ENCODE measurements at regions not wholly inside any gene's neighbourhood (a gene's known extent, or its start where the extent isn't known, plus 50 kb on each side); places are given as distances from the start of the nearest gene placed in this dataset.

DNA sequence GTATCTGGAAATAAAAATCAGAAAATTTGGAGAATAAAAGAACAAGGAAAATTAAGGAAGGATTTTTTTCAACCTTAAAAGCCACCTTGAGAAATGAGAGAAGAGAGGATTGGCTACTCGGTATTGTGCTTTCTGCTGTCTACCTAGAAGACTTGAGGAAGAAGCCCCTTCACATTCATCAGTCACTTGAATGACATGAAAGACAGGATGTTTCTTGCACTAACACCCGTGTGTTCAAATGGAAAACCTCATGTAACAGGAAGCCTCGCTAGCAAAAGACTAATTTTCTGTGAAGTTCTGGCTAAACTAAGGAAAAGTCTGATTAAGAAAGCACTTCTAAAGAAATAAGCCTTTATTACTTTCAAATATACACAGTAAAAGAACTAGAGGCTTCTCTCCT is 69.9 kb downstream of the OLIG3 start:
- DNase-seq (no peak), ATAC-seq (no peak)
- no peaks in the 10 kb centered on the region for H3K4me1 ChIP-seq (ENCODE audit: low read depth)
- intact Hi-C loops (cut with DNase I, micrococcal nuclease): no loop called here
- H3K36me3 ChIP-seq (ENCODE audit: low read depth): no peaks in the 10 kb centered on the region
- H3K9me3 ChIP-seq: no peaks in the 10 kb centered on the region
- no peak overlapping the region for H3K4me3 ChIP-seq
- TF ChIP-seq, protein P1, sequence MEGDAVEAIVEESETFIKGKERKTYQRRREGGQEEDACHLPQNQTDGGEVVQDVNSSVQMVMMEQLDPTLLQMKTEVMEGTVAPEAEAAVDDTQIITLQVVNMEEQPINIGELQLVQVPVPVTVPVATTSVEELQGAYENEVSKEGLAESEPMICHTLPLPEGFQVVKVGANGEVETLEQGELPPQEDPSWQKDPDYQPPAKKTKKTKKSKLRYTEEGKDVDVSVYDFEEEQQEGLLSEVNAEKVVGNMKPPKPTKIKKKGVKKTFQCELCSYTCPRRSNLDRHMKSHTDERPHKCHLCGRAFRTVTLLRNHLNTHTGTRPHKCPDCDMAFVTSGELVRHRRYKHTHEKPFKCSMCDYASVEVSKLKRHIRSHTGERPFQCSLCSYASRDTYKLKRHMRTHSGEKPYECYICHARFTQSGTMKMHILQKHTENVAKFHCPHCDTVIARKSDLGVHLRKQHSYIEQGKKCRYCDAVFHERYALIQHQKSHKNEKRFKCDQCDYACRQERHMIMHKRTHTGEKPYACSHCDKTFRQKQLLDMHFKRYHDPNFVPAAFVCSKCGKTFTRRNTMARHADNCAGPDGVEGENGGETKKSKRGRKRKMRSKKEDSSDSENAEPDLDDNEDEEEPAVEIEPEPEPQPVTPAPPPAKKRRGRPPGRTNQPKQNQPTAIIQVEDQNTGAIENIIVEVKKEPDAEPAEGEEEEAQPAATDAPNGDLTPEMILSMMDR (IDR thresholded peaks at IDR 0.05): no peak

DNA sequence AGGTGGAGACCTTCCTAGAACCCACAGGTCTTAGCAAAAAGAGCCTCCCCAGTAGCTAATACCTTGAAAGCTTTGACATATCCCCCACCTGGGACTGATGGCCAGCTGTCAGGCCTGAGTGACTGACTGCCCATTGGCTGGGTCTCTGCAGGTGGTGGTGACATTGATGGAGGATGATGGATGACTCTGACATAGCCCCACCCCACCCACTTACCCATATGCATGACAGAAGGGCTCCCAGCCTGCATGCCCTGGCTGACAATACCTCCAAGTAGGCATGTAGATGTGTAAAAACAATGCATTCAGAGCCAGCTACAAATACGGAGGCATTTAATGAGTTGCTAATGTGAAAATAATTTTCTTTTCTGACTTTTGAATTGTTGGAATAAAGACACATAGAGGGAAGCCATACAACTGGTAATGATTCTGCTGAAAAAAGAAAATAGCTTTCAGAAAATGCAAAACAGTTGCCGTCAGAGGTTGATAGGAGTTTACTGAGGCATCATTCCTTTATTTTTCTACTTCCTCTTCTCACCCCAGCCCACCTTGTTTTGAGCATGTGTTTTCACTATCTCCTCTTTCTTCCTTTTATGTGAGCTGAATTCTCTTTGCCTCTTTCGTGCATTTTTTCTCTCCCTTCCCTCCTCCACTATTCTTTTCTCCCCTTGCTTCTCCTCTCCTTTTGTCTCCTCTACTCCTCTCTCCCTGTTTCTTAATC is 70.6 kb downstream of the OLIG3 start:
- Histone ChIP-seq H3K9me3 (no peaks in the 10 kb centered on the region), H3K36me3 (ENCODE audit: low read depth) (no peaks in the 10 kb centered on the region), H3K4me3 (no peak overlapping the region), H3K4me1 (ENCODE audit: low read depth) (no peaks in the 10 kb centered on the region)
- no peak for ATAC-seq
- TF ChIP-seq, protein P1 (IDR thresholded peaks at IDR 0.05): no peak
- no peak for DNase-seq
- intact Hi-C loops (cut with DNase I, micrococcal nuclease): no loop called here

DNA sequence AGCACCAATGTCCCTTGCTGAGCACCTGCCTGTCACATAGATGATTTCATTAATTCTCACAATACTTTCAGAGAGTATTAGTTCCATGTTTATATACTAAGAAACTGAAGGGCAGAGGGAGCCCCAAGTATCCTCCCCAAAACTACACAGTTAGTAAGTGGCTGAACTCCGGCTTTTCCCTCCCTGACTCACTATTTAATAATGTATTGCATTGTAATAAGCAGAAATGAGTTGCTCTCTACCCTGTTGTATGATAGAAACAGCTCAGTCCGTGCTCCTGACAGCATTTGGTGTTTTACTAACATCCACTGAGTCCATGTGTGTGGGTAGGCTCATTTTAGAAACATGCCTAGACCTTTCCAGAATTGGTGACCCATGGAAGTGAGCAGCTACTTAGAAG is 76.8 kb downstream of the OLIG3 start:
- intact Hi-C loops (cut with DNase I, micrococcal nuclease): no loop called here
- TF ChIP-seq, protein P1 (IDR thresholded peaks at IDR 0.05): no peak

DNA sequence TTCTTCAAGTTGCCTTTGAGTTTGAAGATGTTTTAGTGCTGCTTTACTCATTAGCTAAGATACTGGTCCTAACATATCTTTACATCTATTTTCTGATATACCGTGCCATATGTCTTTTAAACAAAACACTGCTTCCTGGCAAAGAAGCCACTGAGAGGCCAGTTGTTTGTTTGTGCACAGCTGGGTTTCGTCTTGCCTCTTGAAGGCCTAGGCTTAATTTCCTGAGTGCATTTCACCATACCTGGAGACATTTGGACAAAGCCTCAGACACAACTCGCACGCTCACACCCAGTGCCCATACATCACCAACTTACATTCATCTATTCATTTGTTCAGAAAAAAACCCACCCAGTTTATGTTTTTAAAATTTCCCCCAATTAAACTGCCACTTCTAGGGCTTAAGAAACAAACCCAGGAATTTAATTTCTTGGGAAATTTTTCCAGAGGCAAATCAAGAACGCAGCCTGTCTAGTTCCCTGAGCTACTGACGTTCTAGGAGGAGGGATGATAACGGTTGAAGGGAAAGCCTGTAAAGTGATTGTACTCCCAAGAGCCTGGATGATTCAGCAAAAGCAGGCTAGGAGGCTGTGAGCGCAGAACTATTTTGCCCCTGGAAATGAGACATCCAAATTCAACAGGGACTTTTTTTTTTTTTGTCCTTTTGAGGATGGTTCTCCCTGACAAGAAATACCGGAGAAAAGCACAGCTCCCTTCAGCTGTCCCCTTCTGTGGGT is 77.7 kb downstream of the OLIG3 start:
- H3K4me1 ChIP-seq (ENCODE audit: low read depth): peaks cover 5% of the 10 kb centered on the region
- ATAC-seq (no peak), DNase-seq (no peak)
- H3K9me3 ChIP-seq: no peaks in the 10 kb centered on the region
- TF ChIP-seq, protein P1 (IDR thresholded peaks at IDR 0.05): no peak
- intact Hi-C loops (cut with DNase I, micrococcal nuclease): no loop called here
- H3K36me3 ChIP-seq (ENCODE audit: low read depth): no peaks in the 10 kb centered on the region
- H3K4me3 ChIP-seq: no peak overlapping the region

More for the DNA sequence above, 76.8 kb downstream of the OLIG3 start:
- Histone ChIP-seq H3K9me3 (no peaks in the 10 kb centered on the region), H3K4me1 (ENCODE audit: low read depth) (peaks cover 5% of the 10 kb centered on the region), H3K36me3 (ENCODE audit: low read depth) (no peaks in the 10 kb centered on the region), H3K4me3 (no peak overlapping the region)
- DNase-seq (no peak), ATAC-seq (no peak)

DNA sequence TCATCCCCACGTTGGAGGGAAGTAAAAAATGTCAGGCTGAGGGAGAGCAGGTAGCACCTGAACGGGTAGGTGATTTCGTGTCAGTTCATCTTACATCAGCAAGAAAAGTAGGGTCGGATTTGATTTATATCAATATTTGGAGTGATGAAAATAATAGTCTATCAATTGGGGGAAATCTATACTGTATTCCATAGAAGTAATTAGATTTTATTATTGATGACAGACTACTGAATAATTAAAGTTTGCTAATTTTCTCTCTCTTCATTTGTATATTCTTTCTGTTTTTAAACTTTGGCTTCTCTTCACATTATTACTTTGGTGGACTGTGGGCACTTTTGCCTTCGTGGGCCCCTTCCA is 78.4 kb downstream of the OLIG3 start:
- Histone ChIP-seq H3K4me3 (no peak overlapping the region), H3K4me1 (ENCODE audit: low read depth) (peaks cover 5% of the 10 kb centered on the region), H3K9me3 (no peaks in the 10 kb centered on the region), H3K36me3 (ENCODE audit: low read depth) (no peaks in the 10 kb centered on the region)
- TF ChIP-seq, protein P1 (IDR thresholded peaks at IDR 0.05): no peak
- no peak for ATAC-seq
- DNase-seq: no peak
- intact Hi-C loops (cut with DNase I, micrococcal nuclease): no loop called here

Measured in mucosa of descending colon (tissue), 3 donors.